ENCODE measurements at regions not wholly inside any gene's neighbourhood (a gene's known extent, or its start where the extent isn't known, plus 50 kb on each side); places are given as distances from the start of the nearest gene placed in this dataset.

- TF ChIP-seq, protein P1, sequence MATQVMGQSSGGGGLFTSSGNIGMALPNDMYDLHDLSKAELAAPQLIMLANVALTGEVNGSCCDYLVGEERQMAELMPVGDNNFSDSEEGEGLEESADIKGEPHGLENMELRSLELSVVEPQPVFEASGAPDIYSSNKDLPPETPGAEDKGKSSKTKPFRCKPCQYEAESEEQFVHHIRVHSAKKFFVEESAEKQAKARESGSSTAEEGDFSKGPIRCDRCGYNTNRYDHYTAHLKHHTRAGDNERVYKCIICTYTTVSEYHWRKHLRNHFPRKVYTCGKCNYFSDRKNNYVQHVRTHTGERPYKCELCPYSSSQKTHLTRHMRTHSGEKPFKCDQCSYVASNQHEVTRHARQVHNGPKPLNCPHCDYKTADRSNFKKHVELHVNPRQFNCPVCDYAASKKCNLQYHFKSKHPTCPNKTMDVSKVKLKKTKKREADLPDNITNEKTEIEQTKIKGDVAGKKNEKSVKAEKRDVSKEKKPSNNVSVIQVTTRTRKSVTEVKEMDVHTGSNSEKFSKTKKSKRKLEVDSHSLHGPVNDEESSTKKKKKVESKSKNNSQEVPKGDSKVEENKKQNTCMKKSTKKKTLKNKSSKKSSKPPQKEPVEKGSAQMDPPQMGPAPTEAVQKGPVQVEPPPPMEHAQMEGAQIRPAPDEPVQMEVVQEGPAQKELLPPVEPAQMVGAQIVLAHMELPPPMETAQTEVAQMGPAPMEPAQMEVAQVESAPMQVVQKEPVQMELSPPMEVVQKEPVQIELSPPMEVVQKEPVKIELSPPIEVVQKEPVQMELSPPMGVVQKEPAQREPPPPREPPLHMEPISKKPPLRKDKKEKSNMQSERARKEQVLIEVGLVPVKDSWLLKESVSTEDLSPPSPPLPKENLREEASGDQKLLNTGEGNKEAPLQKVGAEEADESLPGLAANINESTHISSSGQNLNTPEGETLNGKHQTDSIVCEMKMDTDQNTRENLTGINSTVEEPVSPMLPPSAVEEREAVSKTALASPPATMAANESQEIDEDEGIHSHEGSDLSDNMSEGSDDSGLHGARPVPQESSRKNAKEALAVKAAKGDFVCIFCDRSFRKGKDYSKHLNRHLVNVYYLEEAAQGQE (IDR thresholded peaks at IDR 0.05; ENCODE audit: unreplicated experiment), result no peak
- TF ChIP-seq ETS1 (IDR thresholded peaks at IDR 0.05), result no peak
- no peak for TF ChIP-seq ZNF114 (CRISPR knock-in tag; IDR thresholded peaks at IDR 0.05)
- no peak for TF ChIP-seq EZH2 (IDR thresholded peaks at IDR 0.05; ENCODE audit: low read depth, unreplicated experiment)
- TF ChIP-seq NANOG (IDR thresholded peaks at IDR 0.05; ENCODE audit: borderline replicate concordance), result no peak
Measured at GRCh38 chr1:170225781-170226530, 80.2 kb downstream of the NTMT2 start (continued).

DNA sequence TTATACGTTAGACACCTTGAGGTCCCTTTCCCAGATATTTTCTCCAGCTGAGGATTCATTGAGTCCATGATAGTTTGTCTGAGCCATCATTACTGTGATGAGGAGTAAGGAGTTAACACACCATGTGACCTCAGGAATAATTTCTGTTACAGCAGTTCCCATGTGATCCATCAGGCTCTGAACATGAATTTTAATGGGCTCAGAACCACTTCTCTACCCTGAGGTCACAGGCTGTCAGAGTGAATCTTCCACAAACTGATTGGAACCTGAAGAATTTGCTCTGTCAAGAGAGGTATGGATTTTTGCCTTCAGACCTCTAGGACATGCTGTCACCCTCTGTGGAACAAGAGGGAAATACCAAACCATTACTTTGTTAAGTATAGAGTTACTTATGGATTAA, 81.0 kb downstream of the NTMT2 start:
- no peak overlapping the region for H3K27ac Mint-ChIP-seq
- Histone ChIP-seq H3K79me2 (replicated peaks; ENCODE audit: insufficient read depth) (no peaks in the 10 kb centered on the region), H3K4me2 (no peak overlapping the region), H2AFZ (no peak overlapping the region), H3K36me3 (ENCODE audit: insufficient read depth) (no peaks in the 10 kb centered on the region), H3K9me2 (ENCODE audit: insufficient read depth) (peaks cover 3% of the 10 kb centered on the region; the same call in 1 of the 2 replicates), H4K20me1 (replicated peaks; ENCODE audit: insufficient read depth) (no peaks in the 10 kb centered on the region), H3F3A (replicated peaks; ENCODE audit: low read depth) (no peaks in the 10 kb centered on the region), H3K27ac (ENCODE audit: low read depth) (no peak overlapping the region), H3K4me1 (ENCODE audit: insufficient read depth) (no peaks in the 10 kb centered on the region), H3K4me3 (no peak overlapping the region), H3K27me3 (ENCODE audit: insufficient read depth) (no peaks in the 10 kb centered on the region)
- H3K4me3 Mint-ChIP-seq, result no peak overlapping the region
- H3K36me3 Mint-ChIP-seq (ENCODE audit: low read depth), result no peaks in the 10 kb centered on the region
- H3K27me3 Mint-ChIP-seq (ENCODE audit: insufficient read depth, low read depth, poor library complexity), result no peaks in the 10 kb centered on the region
- no peaks in the 10 kb centered on the region for H3K9me3 Mint-ChIP-seq
- no peak for ATAC-seq
- no peaks in the 10 kb centered on the region for H3K4me1 Mint-ChIP-seq
- DNase-seq (ENCODE audit: low spot score), result no peak
- TF ChIP-seq POLR2AphosphoS5 (IDR thresholded peaks at IDR 0.05; ENCODE audit: low read depth), result no peak
- no peak for TF ChIP-seq EZH2phosphoT487 (IDR thresholded peaks at IDR 0.05; ENCODE audit: unreplicated experiment)
- TF ChIP-seq, protein P2, sequence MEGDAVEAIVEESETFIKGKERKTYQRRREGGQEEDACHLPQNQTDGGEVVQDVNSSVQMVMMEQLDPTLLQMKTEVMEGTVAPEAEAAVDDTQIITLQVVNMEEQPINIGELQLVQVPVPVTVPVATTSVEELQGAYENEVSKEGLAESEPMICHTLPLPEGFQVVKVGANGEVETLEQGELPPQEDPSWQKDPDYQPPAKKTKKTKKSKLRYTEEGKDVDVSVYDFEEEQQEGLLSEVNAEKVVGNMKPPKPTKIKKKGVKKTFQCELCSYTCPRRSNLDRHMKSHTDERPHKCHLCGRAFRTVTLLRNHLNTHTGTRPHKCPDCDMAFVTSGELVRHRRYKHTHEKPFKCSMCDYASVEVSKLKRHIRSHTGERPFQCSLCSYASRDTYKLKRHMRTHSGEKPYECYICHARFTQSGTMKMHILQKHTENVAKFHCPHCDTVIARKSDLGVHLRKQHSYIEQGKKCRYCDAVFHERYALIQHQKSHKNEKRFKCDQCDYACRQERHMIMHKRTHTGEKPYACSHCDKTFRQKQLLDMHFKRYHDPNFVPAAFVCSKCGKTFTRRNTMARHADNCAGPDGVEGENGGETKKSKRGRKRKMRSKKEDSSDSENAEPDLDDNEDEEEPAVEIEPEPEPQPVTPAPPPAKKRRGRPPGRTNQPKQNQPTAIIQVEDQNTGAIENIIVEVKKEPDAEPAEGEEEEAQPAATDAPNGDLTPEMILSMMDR (conservative IDR thresholded peaks at IDR 0.05; ENCODE audit: low read depth in 2 of 2), result no peak
- no peak for TF ChIP-seq ZNF331 (CRISPR knock-in tag; IDR thresholded peaks at IDR 0.05; ENCODE audit: low read depth)
- TF ChIP-seq, protein P1 (IDR thresholded peaks at IDR 0.05; ENCODE audit: unreplicated experiment), result no peak
- no peak for TF ChIP-seq ZNF114 (CRISPR knock-in tag; IDR thresholded peaks at IDR 0.05)
- no peak for TF ChIP-seq JUNB (IDR thresholded peaks at IDR 0.05; ENCODE audit: unreplicated experiment)
